ENCODE measurements at regions not wholly inside any gene's neighbourhood (a gene's known extent, or its start where the extent isn't known, plus 50 kb on each side); places are given as distances from the start of the nearest gene placed in this dataset.

DNA sequence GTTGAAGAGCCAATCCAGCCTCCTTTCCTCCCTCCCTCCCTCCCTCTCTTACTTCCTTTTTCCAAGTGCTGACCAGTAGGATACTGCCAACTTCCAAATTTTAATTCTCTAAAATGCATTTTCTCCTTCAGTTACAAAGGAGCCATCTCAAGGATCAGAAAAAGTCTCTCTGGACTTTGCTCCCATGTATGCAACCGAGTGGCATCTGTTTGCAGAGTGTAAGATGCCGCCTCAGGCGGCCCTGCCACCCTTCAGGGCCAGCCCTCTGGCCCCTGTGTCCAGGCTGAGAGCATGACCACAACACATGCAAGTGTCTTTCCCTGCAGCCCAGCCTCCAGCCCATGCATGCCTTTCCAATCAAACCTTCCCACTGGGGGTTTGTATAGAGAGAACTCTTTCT, 205.3 kb upstream of the RAB4A start:
- no peak overlapping the region for H3K4me3 ChIP-seq (ENCODE audit: low read depth, low read length)
- DNase-seq (ENCODE audit: low read depth) = no peak
- no peak for TF ChIP-seq CTCF (conservative IDR thresholded peaks at IDR 0.05; ENCODE audit: low read depth, low read length)

- no peak for TF ChIP-seq CTCF (conservative IDR thresholded peaks at IDR 0.05; ENCODE audit: low read depth, low read length)
- DNase-seq (ENCODE audit: low read depth) = no peak
- no peak overlapping the region for H3K4me3 ChIP-seq (ENCODE audit: low read depth, low read length)
Observed at GRCh38 chr1:229066591-229066990, 204.3 kb upstream of the RAB4A start.

- DNase-seq (ENCODE audit: low read depth) = no peak
- H3K4me3 ChIP-seq (ENCODE audit: low read depth, low read length) = no peak overlapping the region
- TF ChIP-seq CTCF (conservative IDR thresholded peaks at IDR 0.05; ENCODE audit: low read depth, low read length) = no peak
Observed at GRCh38 chr1:229067546-229067945, 203.4 kb upstream of the RAB4A start.

DNA sequence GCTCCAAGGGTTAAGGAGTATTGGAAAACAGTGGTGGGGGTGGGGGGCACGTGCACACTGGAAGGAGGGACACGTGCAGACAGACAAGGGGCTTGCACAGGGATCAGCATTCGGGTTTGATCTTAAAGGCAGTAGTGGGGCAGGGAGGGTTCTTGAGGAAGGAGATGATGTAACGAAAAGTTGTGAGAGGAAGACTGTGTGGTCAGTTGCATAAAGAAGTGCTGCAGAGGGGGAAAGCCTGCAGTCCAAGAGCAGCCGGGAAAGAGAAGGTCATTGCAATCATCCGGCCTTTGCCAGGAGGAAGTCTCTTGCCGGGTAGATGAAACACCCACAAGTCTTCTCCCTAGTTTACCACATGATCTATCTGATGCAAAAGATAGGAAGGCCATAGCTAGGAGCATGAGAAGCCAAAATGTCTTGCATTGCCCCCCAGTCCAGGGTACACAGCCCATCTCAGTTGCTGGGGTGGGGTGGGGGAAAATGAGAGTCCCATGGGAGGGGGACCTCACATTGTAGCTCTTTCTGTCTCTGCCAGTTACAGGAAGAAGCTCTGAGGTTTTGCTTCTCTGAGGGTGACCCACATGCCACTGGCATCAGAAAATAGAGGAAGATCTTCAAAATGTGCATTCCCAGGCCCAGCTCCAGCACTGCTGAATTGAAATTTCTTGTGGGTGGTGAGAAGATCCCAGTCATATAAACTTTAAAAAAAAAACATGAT, 202.5 kb upstream of the RAB4A start:
- DNase-seq (ENCODE audit: low read depth) = no peak
- no peak for TF ChIP-seq CTCF (conservative IDR thresholded peaks at IDR 0.05; ENCODE audit: low read depth, low read length)
- H3K4me3 ChIP-seq (ENCODE audit: low read depth, low read length) = no peak overlapping the region

GRCh38 chr1:229069176-229069575, 201.7 kb upstream of the RAB4A start:
- H3K4me3 ChIP-seq (ENCODE audit: low read depth, low read length) = no peak overlapping the region
- DNase-seq (ENCODE audit: low read depth) = no peak
- TF ChIP-seq CTCF (conservative IDR thresholded peaks at IDR 0.05; ENCODE audit: low read depth, low read length) = no peak

DNA sequence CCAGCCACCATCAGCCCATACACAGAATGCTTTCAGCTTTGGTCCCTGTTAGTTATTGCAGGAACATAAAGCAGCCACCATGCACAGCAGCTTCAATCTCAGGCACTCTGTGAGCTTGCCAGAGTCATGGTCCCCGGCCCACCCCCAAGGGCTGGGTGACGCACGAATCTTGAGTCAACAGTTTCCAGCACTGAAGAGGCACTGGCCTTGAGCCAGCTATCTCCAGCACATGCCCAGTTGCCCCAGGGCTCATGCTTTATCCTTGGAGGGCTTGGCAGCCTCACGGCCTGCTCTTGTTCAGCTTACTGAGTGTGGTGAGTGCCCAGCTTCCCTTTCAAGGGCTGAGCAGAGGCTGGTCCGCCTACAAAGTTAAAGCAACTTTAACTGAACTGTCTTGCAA, 200.7 kb upstream of the RAB4A start:
- no peak for TF ChIP-seq CTCF (conservative IDR thresholded peaks at IDR 0.05; ENCODE audit: low read depth, low read length)
- DNase-seq (ENCODE audit: low read depth) = peak; percentile 12
- H3K4me3 ChIP-seq (ENCODE audit: low read depth, low read length) = no peak overlapping the region

DNA sequence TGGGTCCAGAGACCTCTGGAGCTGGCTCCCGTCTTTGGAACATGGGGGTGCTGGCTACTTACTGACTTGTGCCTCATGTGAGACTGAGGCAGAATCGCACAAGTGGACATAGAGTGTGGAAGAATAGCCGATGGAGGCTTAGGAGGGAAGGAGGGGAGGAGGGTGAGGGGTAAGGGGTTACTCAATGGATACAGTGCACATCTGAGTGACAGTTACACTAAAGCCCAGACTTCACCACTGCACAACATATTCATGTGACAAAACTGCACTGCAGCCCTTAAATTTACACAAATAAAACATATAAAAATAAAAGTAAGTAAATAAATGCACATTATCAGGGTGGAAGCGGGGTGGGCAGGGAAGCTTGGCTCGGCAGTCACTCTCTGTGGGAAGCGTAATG, 197.7 kb upstream of the RAB4A start:
- no peak for DNase-seq (ENCODE audit: low read depth)
- no peak for TF ChIP-seq CTCF (conservative IDR thresholded peaks at IDR 0.05; ENCODE audit: low read depth, low read length)
- H3K4me3 ChIP-seq (ENCODE audit: low read depth, low read length) = no peak overlapping the region
